Kidney epithelial cell (primary cell): ENCODE measurements at regions not wholly inside any gene's neighbourhood (a gene's known extent, or its start where the extent isn't known, plus 50 kb on each side); places are given as distances from the start of the nearest gene placed in this dataset.

ENCODE experiments used
- DNase-seq: peaks from one replicate; pipeline ENCODE4 v3.0.0-alpha.2; 2010; ENCODE audit warnings: low read depth
- H3K27me3 ChIP-seq: 2 replicates; pipeline ENCODE4 v1.6.0; 2011; ENCODE audit warnings: low read length; ENCODE audit not compliant: control insufficient read depth, insufficient read depth
- H3K36me3 ChIP-seq: 2 replicates; pipeline ENCODE4 v1.5.1; 2011; ENCODE audit warnings: low read length; ENCODE audit not compliant: control insufficient read depth, insufficient read depth
- H3K4me3 ChIP-seq: 2 replicates; pipeline ENCODE4 v1.5.1; 2011; ENCODE audit warnings: low read depth, mild to moderate bottlenecking, control low read depth, low read length
- TF ChIP-seq, protein P1 (sequence below): IDR thresholded peaks from 2 replicates; pipeline ENCODE4 v1.5.1; 2011; ENCODE audit warnings: mild to moderate bottlenecking, moderate library complexity, low read length, control low read depth, inconsistent platforms; ENCODE audit not compliant: insufficient read depth, poor library complexity, severe bottlenecking

DNA sequence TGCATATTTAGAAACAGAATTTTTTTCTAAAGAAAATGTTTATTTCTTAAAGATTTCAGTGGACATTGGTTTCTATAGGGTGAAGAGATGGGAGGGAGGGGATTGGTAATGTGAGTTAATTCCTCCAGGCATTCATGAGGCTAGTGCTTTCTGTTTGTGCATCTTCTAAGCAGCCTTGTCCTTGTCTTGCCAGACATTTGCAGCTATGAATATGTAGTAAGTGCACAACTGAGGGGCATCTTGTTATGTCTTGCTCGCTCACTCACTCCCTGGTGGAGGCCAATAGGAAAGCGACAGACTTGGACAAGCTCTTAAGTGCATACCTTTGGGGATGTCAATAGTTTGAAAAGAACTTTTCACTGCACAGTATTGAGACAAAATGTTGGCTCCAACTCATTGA, 92.5 kb upstream of the ATP10A start:
- no peak for DNase-seq
- TF ChIP-seq, protein P1, sequence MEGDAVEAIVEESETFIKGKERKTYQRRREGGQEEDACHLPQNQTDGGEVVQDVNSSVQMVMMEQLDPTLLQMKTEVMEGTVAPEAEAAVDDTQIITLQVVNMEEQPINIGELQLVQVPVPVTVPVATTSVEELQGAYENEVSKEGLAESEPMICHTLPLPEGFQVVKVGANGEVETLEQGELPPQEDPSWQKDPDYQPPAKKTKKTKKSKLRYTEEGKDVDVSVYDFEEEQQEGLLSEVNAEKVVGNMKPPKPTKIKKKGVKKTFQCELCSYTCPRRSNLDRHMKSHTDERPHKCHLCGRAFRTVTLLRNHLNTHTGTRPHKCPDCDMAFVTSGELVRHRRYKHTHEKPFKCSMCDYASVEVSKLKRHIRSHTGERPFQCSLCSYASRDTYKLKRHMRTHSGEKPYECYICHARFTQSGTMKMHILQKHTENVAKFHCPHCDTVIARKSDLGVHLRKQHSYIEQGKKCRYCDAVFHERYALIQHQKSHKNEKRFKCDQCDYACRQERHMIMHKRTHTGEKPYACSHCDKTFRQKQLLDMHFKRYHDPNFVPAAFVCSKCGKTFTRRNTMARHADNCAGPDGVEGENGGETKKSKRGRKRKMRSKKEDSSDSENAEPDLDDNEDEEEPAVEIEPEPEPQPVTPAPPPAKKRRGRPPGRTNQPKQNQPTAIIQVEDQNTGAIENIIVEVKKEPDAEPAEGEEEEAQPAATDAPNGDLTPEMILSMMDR = no peak
- no peak overlapping the region for H3K4me3 ChIP-seq
- no peaks in the 10 kb centered on the region for H3K27me3 ChIP-seq
- H3K36me3 ChIP-seq = no peaks in the 10 kb centered on the region

DNA sequence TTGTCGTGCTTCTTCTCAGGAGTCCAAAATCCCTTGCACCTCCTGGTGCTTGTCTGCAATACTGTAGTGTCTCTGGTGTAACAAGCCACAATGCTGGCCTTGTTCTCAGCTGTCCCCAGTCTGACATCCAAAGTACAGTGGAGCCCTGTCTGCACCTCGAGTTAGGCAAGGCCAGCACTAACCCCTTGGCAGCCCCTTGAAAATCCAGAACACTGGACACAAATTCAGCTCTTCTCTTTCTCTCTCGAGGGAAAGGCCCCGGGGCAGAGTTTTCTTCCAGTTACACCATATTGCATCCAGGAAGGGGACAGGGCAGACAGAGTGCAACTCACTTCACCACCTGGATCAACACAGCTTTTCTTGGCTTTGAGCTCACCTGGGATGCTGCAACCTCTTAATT, 91.3 kb upstream of the ATP10A start:
- TF ChIP-seq, protein P1 = no peak
- no peaks in the 10 kb centered on the region for H3K27me3 ChIP-seq
- no peak for DNase-seq
- H3K36me3 ChIP-seq = no peaks in the 10 kb centered on the region
- no peak overlapping the region for H3K4me3 ChIP-seq

DNA sequence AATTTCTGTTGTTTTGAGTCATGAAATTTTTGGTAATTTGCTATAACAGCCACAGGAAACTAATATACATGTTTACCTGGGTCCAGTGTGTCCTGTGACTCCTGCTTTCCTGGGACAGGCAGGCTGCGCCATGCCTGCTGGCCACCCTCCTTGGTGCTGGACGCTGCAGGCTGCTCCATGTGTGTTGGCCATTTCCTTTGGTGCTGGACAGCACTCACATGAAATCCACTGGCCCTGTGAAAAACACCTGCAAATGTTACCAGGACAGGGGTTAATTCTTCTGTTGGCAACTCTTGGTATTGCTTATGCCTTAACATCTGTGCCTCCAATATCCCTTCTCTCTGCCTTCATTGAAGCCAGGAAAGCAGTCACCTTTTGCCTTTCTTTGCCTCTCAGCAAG, 86.9 kb upstream of the ATP10A start:
- no peak for DNase-seq
- Histone ChIP-seq H3K27me3 (no peaks in the 10 kb centered on the region), H3K4me3 (no peak overlapping the region), H3K36me3 (no peaks in the 10 kb centered on the region)
- TF ChIP-seq, protein P1 = no peak

DNA sequence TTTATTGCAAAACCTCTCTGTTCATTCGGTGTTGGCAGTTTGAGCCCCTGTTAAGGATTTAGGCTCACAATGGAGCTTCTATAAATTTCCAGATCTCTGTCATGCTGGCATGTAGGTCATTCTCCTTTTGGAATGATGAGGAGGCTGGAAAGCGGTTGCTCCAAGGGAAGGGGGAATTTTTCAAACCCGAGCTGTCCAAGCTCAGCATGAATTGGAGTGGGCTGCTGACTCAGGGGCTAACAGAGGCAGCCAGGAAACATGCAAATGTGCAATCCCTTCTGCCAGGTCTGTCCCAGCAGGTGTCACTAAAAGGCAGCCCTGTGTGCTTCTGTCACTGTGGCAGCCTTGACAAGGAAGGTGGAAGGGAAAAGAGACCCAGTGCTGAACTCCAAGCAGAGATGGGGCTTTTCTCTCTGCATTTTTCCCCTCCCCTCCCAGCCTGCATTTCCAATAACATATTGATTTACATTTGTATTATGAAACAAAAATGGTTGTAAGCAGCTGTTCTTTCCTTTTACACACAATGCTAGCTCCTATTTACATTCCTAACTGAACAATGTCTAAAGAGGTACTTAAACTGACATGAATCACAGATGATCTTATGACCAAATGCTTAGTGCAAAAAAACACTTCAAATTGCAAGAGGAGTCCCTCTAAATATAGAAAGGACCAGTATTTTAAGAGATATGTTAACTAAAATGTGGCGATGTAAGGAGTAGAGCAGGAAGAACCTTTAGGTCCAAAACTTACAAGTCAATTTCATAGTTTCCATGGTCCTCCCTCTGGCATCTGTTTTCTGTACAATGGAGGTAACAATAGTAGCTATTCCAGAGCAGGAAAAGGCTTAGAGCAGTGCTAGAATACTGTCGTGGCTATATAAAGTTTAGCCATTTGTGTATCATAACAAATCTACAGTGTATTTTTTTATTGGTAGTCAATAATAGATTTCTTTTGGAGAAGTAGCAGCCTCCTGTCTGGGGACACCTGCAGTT, 84.5 kb upstream of the ATP10A start:
- TF ChIP-seq, protein P1 = peak; percentile 35
- Histone ChIP-seq H3K27me3 (no peaks in the 10 kb centered on the region), H3K4me3 (no peak overlapping the region), H3K36me3 (no peaks in the 10 kb centered on the region)
- no peak for DNase-seq

DNA sequence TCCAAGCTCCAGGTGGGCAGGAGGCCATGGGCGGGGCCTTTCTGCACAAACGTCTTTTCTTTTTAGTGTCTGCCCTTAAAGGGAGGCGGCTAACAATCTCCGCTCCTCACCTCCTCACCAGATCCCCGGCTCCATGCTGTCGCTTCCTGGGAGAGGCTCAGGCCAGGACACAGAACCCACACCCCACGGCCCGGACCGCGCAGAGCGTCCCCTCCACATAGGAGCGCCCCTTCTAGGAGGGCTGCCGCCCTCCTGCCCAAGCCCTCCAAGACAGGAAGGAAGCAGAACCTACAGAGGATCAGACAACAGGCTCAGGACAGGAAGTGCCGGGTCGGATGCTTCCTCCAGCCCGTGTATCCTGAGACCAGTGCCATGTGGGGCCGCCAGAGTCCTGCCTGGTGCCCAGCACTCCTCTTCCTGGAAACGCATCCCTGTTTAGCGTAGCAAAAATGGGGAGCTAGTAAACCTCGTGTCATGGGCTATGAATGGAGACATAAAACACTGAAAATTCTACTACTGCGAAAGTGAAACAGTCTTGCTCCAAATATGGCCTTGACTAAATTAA, 83.2 kb upstream of the ATP10A start:
- TF ChIP-seq, protein P1 = no peak
- H3K27me3 ChIP-seq = no peaks in the 10 kb centered on the region
- H3K4me3 ChIP-seq = no peak overlapping the region
- no peak for DNase-seq
- no peaks in the 10 kb centered on the region for H3K36me3 ChIP-seq
